ENCODE measurements at regions not wholly inside any gene's neighbourhood (a gene's known extent, or its start where the extent isn't known, plus 50 kb on each side); places are given as distances from the start of the nearest gene placed in this dataset.

DNA sequence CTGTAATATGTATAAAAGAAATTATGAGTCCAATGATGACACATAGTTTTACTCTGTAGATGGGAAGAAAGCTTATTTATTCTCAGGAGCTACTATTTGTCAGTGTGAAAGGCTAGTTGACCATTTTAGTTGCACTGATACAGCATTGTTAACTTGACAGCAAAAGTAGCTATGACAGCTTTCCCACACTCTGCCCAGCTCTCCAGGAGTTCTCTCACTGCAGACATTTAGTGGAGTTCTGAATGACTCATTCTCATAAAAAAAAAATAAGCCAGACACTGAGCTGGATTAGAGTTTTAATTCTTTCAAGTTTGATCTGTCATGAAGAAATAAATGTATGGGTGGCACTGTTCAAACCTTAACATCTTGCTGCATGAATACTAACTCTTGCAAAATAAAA lies 77.2 kb upstream of the CFAP20DC start:
- Histone ChIP-seq H3K4me2 (ENCODE audit: low read length) (no peak overlapping the region), H3K4me1 (ENCODE audit: insufficient read depth, low read length) (peaks cover 12% of the 10 kb centered on the region), H3K27ac (ENCODE audit: low read depth, low read length) (peak overlapping the region; percentile 23), H3K36me3 (ENCODE audit: insufficient read depth, low read length) (no peaks in the 10 kb centered on the region), H3K79me2 (ENCODE audit: insufficient read depth, low read length) (no peaks in the 10 kb centered on the region), H3K27me3 (ENCODE audit: insufficient read depth, low read length) (no peaks in the 10 kb centered on the region), H3K9me3 (ENCODE audit: insufficient read depth, low read depth, low read length) (no peaks in the 10 kb centered on the region), H3K4me3 (ENCODE audit: insufficient read depth, low read depth, low read length) (no peak overlapping the region), H2AFZ (ENCODE audit: low read depth, low read length) (no peak overlapping the region), H4K20me1 (ENCODE audit: insufficient read depth, low read length) (no peaks in the 10 kb centered on the region), H3K9ac (ENCODE audit: low read length) (no peak overlapping the region)
- Mint-ChIP-seq H3K27me3 (ENCODE audit: low read depth, unreplicated experiment) (no peaks in the 10 kb centered on the region), H3K9me3 (ENCODE audit: unreplicated experiment) (no peaks in the 10 kb centered on the region), H3K27ac (ENCODE audit: unreplicated experiment) (peak overlapping the region; percentile 77), H3K4me3 (ENCODE audit: unreplicated experiment) (no peak overlapping the region), H3K4me1 (ENCODE audit: low read depth, unreplicated experiment) (peaks cover 17% of the 10 kb centered on the region), H3K36me3 (ENCODE audit: low read depth, unreplicated experiment) (no peaks in the 10 kb centered on the region)
- DNase-seq (ENCODE audit: low read depth), result peak; percentile 90
- TF ChIP-seq, protein P1, sequence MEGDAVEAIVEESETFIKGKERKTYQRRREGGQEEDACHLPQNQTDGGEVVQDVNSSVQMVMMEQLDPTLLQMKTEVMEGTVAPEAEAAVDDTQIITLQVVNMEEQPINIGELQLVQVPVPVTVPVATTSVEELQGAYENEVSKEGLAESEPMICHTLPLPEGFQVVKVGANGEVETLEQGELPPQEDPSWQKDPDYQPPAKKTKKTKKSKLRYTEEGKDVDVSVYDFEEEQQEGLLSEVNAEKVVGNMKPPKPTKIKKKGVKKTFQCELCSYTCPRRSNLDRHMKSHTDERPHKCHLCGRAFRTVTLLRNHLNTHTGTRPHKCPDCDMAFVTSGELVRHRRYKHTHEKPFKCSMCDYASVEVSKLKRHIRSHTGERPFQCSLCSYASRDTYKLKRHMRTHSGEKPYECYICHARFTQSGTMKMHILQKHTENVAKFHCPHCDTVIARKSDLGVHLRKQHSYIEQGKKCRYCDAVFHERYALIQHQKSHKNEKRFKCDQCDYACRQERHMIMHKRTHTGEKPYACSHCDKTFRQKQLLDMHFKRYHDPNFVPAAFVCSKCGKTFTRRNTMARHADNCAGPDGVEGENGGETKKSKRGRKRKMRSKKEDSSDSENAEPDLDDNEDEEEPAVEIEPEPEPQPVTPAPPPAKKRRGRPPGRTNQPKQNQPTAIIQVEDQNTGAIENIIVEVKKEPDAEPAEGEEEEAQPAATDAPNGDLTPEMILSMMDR (IDR thresholded peaks at IDR 0.05; ENCODE audit: insufficient read depth, low read depth, low read length), result no peak
- TF ChIP-seq EZH2 (IDR thresholded peaks at IDR 0.05; ENCODE audit: insufficient read depth, low read length), result no peak
- FAIRE-seq, result peak; percentile 86

DNA sequence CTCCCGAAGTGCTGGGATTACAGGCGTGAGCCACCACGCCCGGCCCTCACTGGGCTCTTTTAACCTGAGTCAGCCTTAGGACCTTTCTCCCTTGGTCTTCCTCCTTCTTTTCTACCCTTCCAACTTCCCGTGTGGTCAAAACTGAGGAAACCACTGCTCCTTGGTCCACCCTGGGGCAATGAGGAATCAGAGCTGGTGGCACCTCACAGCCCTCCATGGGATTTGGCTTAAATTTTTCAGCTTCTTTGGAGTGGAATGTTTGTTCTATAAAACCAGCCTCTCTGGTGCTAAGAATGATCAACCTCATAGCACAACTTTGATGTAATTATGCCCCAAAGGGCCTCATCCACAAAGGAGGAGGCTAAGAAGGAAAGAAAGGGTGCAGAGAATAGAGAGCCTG lies 76.6 kb upstream of the CFAP20DC start:
- H2AFZ ChIP-seq (ENCODE audit: low read depth, low read length), result no peak overlapping the region
- no peaks in the 10 kb centered on the region for H3K79me2 ChIP-seq (ENCODE audit: insufficient read depth, low read length)
- peak overlapping the region; percentile 23 for H3K27ac ChIP-seq (ENCODE audit: low read depth, low read length)
- H3K4me1 ChIP-seq (ENCODE audit: insufficient read depth, low read length), result peaks cover 12% of the 10 kb centered on the region
- no peaks in the 10 kb centered on the region for H3K36me3 ChIP-seq (ENCODE audit: insufficient read depth, low read length)
- H3K4me3 Mint-ChIP-seq (ENCODE audit: unreplicated experiment), result no peak overlapping the region
- H3K4me1 Mint-ChIP-seq (ENCODE audit: low read depth, unreplicated experiment), result peaks cover 17% of the 10 kb centered on the region
- FAIRE-seq (no peak), DNase-seq (ENCODE audit: low read depth) (no peak)
- H3K9ac ChIP-seq (ENCODE audit: low read length), result no peak overlapping the region
- no peaks in the 10 kb centered on the region for H3K27me3 ChIP-seq (ENCODE audit: insufficient read depth, low read length)
- H3K36me3 Mint-ChIP-seq (ENCODE audit: low read depth, unreplicated experiment), result no peaks in the 10 kb centered on the region
- no peaks in the 10 kb centered on the region for H3K9me3 Mint-ChIP-seq (ENCODE audit: unreplicated experiment)
- H3K27ac Mint-ChIP-seq (ENCODE audit: unreplicated experiment), result peak overlapping the region; percentile 76
- no peak for TF ChIP-seq EZH2 (IDR thresholded peaks at IDR 0.05; ENCODE audit: insufficient read depth, low read length)
- TF ChIP-seq, protein P1 (IDR thresholded peaks at IDR 0.05; ENCODE audit: insufficient read depth, low read depth, low read length), result no peak
- peaks cover 1% of the 10 kb centered on the region for H3K27me3 Mint-ChIP-seq (ENCODE audit: low read depth, unreplicated experiment)
- H3K4me3 ChIP-seq (ENCODE audit: insufficient read depth, low read depth, low read length), result no peak overlapping the region
- no peak overlapping the region for H3K4me2 ChIP-seq (ENCODE audit: low read length)
- no peaks in the 10 kb centered on the region for H4K20me1 ChIP-seq (ENCODE audit: insufficient read depth, low read length)
- no peaks in the 10 kb centered on the region for H3K9me3 ChIP-seq (ENCODE audit: insufficient read depth, low read depth, low read length)

DNA sequence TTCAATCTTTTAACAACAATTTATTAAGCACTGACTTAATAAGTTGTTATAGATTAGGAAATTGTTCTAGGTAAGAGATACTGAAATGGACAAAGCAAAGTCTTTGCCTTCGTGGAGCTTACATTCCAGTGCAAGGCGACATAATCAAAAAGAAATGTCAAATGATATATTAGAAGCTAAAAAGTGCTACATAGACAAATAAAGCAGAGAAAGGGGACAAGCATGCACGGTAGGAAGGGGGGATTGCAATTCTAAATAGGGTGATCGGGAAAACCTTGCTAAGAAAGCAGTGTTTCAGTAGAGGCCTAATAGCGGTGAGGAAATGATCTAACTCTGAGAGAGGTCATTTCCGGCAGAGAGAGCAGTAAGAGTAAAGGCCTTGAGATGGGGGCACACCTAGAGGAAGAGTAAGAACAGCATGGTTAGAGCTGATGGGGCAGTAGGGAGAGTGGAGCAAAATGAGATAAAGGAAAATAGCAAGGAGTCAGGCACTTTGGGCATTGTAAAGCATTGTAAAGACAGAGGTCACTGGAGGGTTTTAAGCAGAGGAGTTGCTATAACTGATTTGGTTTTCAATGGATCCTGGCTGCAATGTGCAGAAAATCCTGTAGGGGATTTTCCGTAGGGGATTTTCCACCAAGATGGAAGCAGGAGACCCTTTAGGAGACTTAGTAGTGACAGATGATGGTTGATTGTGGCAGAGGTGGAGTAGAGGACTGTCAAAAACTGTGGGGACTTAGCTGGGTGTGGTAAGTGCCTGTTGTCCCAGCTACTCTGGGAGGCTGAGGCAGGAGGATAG lies 71.7 kb upstream of the CFAP20DC start:
- H3K27me3 ChIP-seq (ENCODE audit: insufficient read depth, low read length), result no peaks in the 10 kb centered on the region
- no peak overlapping the region for H3K4me2 ChIP-seq (ENCODE audit: low read length)
- no peak overlapping the region for H2AFZ ChIP-seq (ENCODE audit: low read depth, low read length)
- no peak overlapping the region for H3K4me3 ChIP-seq (ENCODE audit: insufficient read depth, low read depth, low read length)
- TF ChIP-seq, protein P1 (IDR thresholded peaks at IDR 0.05; ENCODE audit: insufficient read depth, low read depth, low read length), result no peak
- no peak for TF ChIP-seq EZH2 (IDR thresholded peaks at IDR 0.05; ENCODE audit: insufficient read depth, low read length)
- H3K27ac Mint-ChIP-seq (ENCODE audit: unreplicated experiment), result no peak overlapping the region
- no peaks in the 10 kb centered on the region for H3K9me3 ChIP-seq (ENCODE audit: insufficient read depth, low read depth, low read length)
- H3K4me3 Mint-ChIP-seq (ENCODE audit: unreplicated experiment), result no peak overlapping the region
- no peaks in the 10 kb centered on the region for H4K20me1 ChIP-seq (ENCODE audit: insufficient read depth, low read length)
- H3K9ac ChIP-seq (ENCODE audit: low read length), result no peak overlapping the region
- H3K36me3 Mint-ChIP-seq (ENCODE audit: low read depth, unreplicated experiment), result no peaks in the 10 kb centered on the region
- no peaks in the 10 kb centered on the region for H3K36me3 ChIP-seq (ENCODE audit: insufficient read depth, low read length)
- H3K27me3 Mint-ChIP-seq (ENCODE audit: low read depth, unreplicated experiment), result peaks cover 1% of the 10 kb centered on the region
- no peaks in the 10 kb centered on the region for H3K79me2 ChIP-seq (ENCODE audit: insufficient read depth, low read length)
- H3K4me1 ChIP-seq (ENCODE audit: insufficient read depth, low read length), result peaks cover 2% of the 10 kb centered on the region
- FAIRE-seq (no peak), DNase-seq (ENCODE audit: low read depth) (no peak)
- H3K27ac ChIP-seq (ENCODE audit: low read depth, low read length), result no peak overlapping the region
- peaks cover 6% of the 10 kb centered on the region for H3K4me1 Mint-ChIP-seq (ENCODE audit: low read depth, unreplicated experiment)
- H3K9me3 Mint-ChIP-seq (ENCODE audit: unreplicated experiment), result no peaks in the 10 kb centered on the region
